Cardiac muscle cell (in vitro differentiated cells and primary cell): ENCODE measurements at regions not wholly inside any gene's neighbourhood (a gene's known extent, or its start where the extent isn't known, plus 50 kb on each side); places are given as distances from the start of the nearest gene placed in this dataset.
A peak's percentile ranks its signal among the peaks of the same experiment; 100 is the strongest.

Experiments
- DNase-seq, 2 donors: peaks; one replicate each; pipeline versions ENCODE4 v3.0.0 to v3.0.0-alpha.2; 2010 to 2017; ENCODE audit warnings: low read depth in 1 of 2, low spot score in 1 of 2
- H3K27ac ChIP-seq: fragments of 200-600 bp; sonication (generic); 2 replicates; pipeline ENCODE4 v1.5.1; 2016
- H3K27me3 ChIP-seq: fragments of 200-600 bp; sonication (generic); 2 replicates; pipeline ENCODE4 v1.6.0; 2016; ENCODE audit warnings: control low read depth
- H3K36me3 ChIP-seq: fragments of 200-600 bp; sonication (generic); 2 replicates; pipeline ENCODE4 v1.5.1; 2016; ENCODE audit warnings: control low read depth
- H3K4me1 ChIP-seq: fragments of 200-600 bp; sonication (generic); 2 replicates; pipeline ENCODE4 v1.8.1; 2017; ENCODE audit warnings: low read depth, mild to moderate bottlenecking, mixed run types
- H3K4me3 ChIP-seq: fragments of 200-600 bp; sonication (generic); 2 replicates; pipeline ENCODE4 v1.5.1; 2016; ENCODE audit warnings: mild to moderate bottlenecking
- H3K9me3 ChIP-seq: fragments of 200-600 bp; sonication (generic); 2 replicates; pipeline ENCODE4 v1.5.1; 2017; ENCODE audit warnings: low read depth, mild to moderate bottlenecking, control low read depth
- CTCF ChIP-seq: IDR thresholded peaks from 2 replicates; pipeline ENCODE4 v1.5.1; 2012; ENCODE audit warnings: low read depth, mild to moderate bottlenecking, low read length

DNA sequence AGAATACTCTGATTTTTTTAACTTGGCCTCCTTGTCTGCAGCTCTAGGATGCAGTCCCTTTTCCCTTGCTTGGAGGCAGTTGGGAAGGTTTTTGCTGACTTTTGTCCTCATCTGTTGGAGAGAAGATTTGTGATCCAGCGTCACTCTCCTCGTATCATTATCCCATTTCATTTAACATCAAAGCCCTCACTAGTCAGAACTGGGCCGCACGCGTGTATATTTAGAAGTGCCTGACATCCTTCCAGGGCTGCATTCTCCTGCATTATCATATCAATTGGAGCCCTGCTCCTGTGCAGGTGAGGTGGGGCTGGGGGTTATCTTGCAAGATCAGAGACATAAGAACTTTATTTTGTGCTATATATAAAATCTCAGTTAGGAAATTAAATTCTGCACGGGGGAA lies 435.1 kb upstream of the HS6ST1 start:
- Histone ChIP-seq H3K36me3 (no peaks in the 10 kb centered on the region), H3K4me1 (peaks cover 41% of the 10 kb centered on the region), H3K4me3 (no peak overlapping the region), H3K9me3 (no peaks in the 10 kb centered on the region), H3K27ac (peak overlapping the region; percentile 12), H3K27me3 (no peaks in the 10 kb centered on the region)
- TF ChIP-seq CTCF, result no peak
- no peak for DNase-seq

- Histone ChIP-seq H3K27ac (no peak overlapping the region), H3K4me3 (no peak overlapping the region), H3K27me3 (no peaks in the 10 kb centered on the region), H3K4me1 (peaks cover 41% of the 10 kb centered on the region), H3K36me3 (no peaks in the 10 kb centered on the region), H3K9me3 (no peaks in the 10 kb centered on the region)
- DNase-seq, result peak; percentile 86 to 94
- TF ChIP-seq CTCF, result no peak
Observed at GRCh38 chr2:128754246-128754724, 435.6 kb upstream of the HS6ST1 start.

DNA sequence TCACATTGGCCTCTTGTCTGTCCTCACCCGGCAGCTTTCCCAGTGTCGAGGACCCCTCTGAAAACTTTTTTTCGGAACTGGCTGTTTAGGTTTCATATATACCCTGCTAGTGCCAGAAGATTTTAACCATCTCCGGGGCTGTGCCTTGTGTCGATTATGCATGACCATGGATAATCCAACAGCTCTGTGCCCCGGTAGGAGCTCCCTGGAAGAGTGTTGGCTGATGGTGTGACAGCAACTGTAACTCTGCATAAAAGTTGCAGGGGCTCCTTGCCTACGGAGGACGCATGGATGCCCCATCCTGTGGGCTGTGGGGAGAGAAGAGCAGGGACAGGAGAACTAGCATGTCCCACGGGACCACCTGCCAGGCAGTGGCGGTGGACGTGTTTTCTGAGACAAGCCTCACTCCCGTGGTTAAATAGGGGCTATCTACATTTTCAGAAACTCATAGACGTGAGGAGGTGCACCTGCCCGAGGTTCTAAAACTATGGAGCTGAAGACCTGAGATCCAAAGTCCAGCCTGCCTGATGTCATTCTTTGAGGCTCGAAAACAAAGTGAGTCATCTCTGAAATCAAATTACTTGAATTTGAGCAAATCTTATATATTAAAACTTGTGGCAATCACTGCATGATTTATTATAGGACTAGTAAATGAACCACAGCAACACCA lies 437.2 kb upstream of the HS6ST1 start:
- Histone ChIP-seq H3K27ac (no peak overlapping the region), H3K27me3 (no peaks in the 10 kb centered on the region), H3K36me3 (no peaks in the 10 kb centered on the region), H3K4me1 (peaks cover 37% of the 10 kb centered on the region), H3K4me3 (no peak overlapping the region), H3K9me3 (no peaks in the 10 kb centered on the region)
- no peak for TF ChIP-seq CTCF
- no peak for DNase-seq

DNA sequence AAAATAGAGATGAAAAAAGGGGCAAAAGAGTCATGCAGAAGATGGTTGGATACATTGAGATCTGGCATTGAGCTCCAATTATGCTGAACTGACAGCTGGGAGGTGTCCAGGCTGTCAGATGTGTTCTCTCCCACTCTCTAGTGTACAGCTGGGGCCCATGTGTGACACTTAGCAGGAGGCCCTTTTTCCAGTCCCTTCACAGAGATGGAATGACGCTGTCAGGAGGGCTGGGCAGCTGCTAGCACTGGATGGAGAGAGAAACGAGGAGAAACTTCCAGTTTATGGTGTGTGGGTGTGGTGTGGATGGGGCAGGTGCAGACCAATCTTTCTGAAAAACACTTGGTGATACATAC lies 437.7 kb upstream of the HS6ST1 start:
- no peaks in the 10 kb centered on the region for H3K27me3 ChIP-seq
- no peak overlapping the region for H3K4me3 ChIP-seq
- no peak for TF ChIP-seq CTCF
- H3K36me3 ChIP-seq, result no peaks in the 10 kb centered on the region
- H3K4me1 ChIP-seq, result peaks cover 33% of the 10 kb centered on the region
- DNase-seq, result peak; percentile 34 to 58
- H3K27ac ChIP-seq, result no peak overlapping the region
- no peaks in the 10 kb centered on the region for H3K9me3 ChIP-seq

- Histone ChIP-seq H3K27me3 (no peaks in the 10 kb centered on the region), H3K36me3 (no peaks in the 10 kb centered on the region), H3K9me3 (no peaks in the 10 kb centered on the region), H3K4me1 (peaks cover 31% of the 10 kb centered on the region), H3K27ac (no peak overlapping the region), H3K4me3 (no peak overlapping the region)
- no peak for TF ChIP-seq CTCF
- DNase-seq, result no peak
Observed at GRCh38 chr2:128765811-128766210, 447.1 kb upstream of the HS6ST1 start.
